Brain microvascular endothelial cell (primary cell): ENCODE measurements at regions not wholly inside any gene's neighbourhood (a gene's known extent, or its start where the extent isn't known, plus 50 kb on each side); places are given as distances from the start of the nearest gene placed in this dataset.
A peak's percentile ranks its signal among the peaks of the same experiment; 100 is the strongest.

Experiments used
- DNase-seq: peaks from one replicate; pipeline ENCODE4 v3.0.0-alpha.2; 2020
- H3K27ac ChIP-seq: fragments of 250-450 bp; sonication (Bioruptor Pico); 2 replicates; pipeline ENCODE4 v1.5.1; 2020; ENCODE audit warnings: mild to moderate bottlenecking, moderate library complexity
- H3K27me3 ChIP-seq: fragments of 250-450 bp; sonication (Bioruptor Pico); replicated peaks from 2 replicates; pipeline ENCODE4 v1.5.1; 2020; ENCODE audit warnings: mild to moderate bottlenecking
- H3K36me3 ChIP-seq: fragments of 250-450 bp; sonication (Bioruptor Pico); replicated peaks from 2 replicates; pipeline ENCODE4 v1.5.1; 2020; ENCODE audit warnings: mild to moderate bottlenecking
- H3K4me3 ChIP-seq: 2 replicates; pipeline ENCODE4 v1.5.1; 2011; ENCODE audit warnings: low read depth, mild to moderate bottlenecking, control low read depth, low read length, moderate library complexity
- in situ Hi-C: cut with HindIII; loops from 2 replicates; pipeline ENCODE4 v1.10.0; 2017; ENCODE audit warnings: low sequenced_read_pairs, low pct_ligation_motif_present
- TF ChIP-seq, protein P1 (sequence below): IDR thresholded peaks from 2 replicates; pipeline ENCODE4 v1.5.1; 2011; ENCODE audit warnings: low read depth, mild to moderate bottlenecking, moderate library complexity, low read length, control low read depth, inconsistent platforms; ENCODE audit errors: missing control alignments

GRCh38 chrX:35101901-35102300, 159.3 kb downstream of the FAM47B start:
- Histone ChIP-seq H3K4me3 (no peak overlapping the region), H3K27ac (no peak overlapping the region), H3K27me3 (no peaks in the 10 kb centered on the region), H3K36me3 (no peaks in the 10 kb centered on the region)
- in situ Hi-C loops, result no loop called here
- TF ChIP-seq, protein P1, sequence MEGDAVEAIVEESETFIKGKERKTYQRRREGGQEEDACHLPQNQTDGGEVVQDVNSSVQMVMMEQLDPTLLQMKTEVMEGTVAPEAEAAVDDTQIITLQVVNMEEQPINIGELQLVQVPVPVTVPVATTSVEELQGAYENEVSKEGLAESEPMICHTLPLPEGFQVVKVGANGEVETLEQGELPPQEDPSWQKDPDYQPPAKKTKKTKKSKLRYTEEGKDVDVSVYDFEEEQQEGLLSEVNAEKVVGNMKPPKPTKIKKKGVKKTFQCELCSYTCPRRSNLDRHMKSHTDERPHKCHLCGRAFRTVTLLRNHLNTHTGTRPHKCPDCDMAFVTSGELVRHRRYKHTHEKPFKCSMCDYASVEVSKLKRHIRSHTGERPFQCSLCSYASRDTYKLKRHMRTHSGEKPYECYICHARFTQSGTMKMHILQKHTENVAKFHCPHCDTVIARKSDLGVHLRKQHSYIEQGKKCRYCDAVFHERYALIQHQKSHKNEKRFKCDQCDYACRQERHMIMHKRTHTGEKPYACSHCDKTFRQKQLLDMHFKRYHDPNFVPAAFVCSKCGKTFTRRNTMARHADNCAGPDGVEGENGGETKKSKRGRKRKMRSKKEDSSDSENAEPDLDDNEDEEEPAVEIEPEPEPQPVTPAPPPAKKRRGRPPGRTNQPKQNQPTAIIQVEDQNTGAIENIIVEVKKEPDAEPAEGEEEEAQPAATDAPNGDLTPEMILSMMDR, result no peak
- DNase-seq, result no peak

- Histone ChIP-seq H3K36me3 (no peaks in the 10 kb centered on the region), H3K27me3 (no peaks in the 10 kb centered on the region), H3K27ac (no peak overlapping the region), H3K4me3 (no peak overlapping the region)
- in situ Hi-C loops, result no loop called here
- no peak for DNase-seq
- TF ChIP-seq, protein P1, result no peak
Observed at GRCh38 chrX:35104626-35105025, 162.0 kb downstream of the FAM47B start.

GRCh38 chrX:35115205-35115604, 172.6 kb downstream of the FAM47B start:
- in situ Hi-C loops, result no loop called here
- TF ChIP-seq, protein P1, result no peak
- peak; percentile 41 for DNase-seq

GRCh38 chrX:35122756-35123155, 180.2 kb downstream of the FAM47B start:
- TF ChIP-seq, protein P1, result no peak
- Histone ChIP-seq H3K4me3 (no peak overlapping the region), H3K27ac (no peak overlapping the region), H3K27me3 (no peaks in the 10 kb centered on the region), H3K36me3 (no peaks in the 10 kb centered on the region)
- peak; percentile 28 for DNase-seq
- in situ Hi-C loops, result no loop called here

More at GRCh38 chrX:35115205-35115604, 172.6 kb downstream of the FAM47B start:
- no peaks in the 10 kb centered on the region for H3K36me3 ChIP-seq
- H3K4me3 ChIP-seq, result no peak overlapping the region
- peak overlapping the region; percentile 9 for H3K27ac ChIP-seq
- no peaks in the 10 kb centered on the region for H3K27me3 ChIP-seq

DNA sequence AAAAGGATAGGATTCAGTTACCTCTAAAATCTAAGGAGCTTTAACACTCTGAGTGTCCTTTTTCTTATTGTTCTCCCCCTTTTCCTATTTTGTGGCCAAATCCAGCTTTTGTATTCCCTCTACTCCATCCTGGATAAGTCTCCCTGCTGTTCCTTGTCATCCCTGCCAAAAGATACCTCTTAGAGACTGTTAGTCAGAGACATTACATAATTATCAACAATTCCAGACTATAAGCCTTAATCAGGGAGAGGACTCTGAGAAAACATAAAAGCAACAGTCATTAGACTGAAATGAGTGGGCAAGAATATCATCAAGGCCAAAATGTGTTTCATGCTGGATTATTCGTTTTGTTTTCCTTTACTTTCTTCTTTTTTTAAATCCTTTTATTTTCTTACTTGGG, 206.9 kb downstream of the FAM47B start:
- TF ChIP-seq, protein P1, result no peak
- H3K4me3 ChIP-seq, result no peak overlapping the region
- H3K27ac ChIP-seq, result no peak overlapping the region
- DNase-seq, result no peak
- H3K36me3 ChIP-seq, result no peaks in the 10 kb centered on the region
- in situ Hi-C loops, result no loop called here
- H3K27me3 ChIP-seq, result no peaks in the 10 kb centered on the region

DNA sequence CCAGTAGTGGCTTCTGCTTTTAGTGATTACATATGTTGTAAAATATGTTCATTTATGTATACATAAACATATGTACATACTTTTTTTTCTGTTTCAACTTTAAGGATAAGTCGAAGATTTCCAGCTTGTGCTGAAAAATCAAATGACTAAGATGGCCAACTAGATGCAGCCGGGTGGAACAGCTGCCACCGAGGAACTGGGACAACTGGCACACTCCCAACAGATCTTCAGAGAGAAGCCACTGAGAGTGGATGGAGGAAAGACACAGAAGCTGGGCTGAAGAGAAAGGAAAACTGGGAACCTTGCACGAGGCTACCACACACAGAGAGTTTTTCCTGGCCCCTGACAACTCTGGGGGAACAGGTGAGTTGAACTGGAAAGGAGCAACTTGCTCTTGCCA, 207.5 kb downstream of the FAM47B start:
- DNase-seq, result no peak
- Histone ChIP-seq H3K27ac (no peak overlapping the region), H3K27me3 (no peaks in the 10 kb centered on the region), H3K36me3 (no peaks in the 10 kb centered on the region), H3K4me3 (no peak overlapping the region)
- TF ChIP-seq, protein P1, result no peak
- in situ Hi-C loops, result no loop called here
